ENCODE measurements at regions not wholly inside any gene's neighbourhood (a gene's known extent, or its start where the extent isn't known, plus 50 kb on each side); places are given as distances from the start of the nearest gene placed in this dataset.

- no peaks in the 10 kb centered on the region for H3K27me3 ChIP-seq (ENCODE audit: control insufficient read depth, insufficient read depth, low read length)
- DNase-seq (ENCODE audit: low read depth) = no peak
- TF ChIP-seq CTCF (IDR thresholded peaks at IDR 0.05; ENCODE audit: insufficient read depth, low read length, poor library complexity, severe bottlenecking) = no peak
- no peak overlapping the region for H3K4me3 ChIP-seq (ENCODE audit: low read depth, low read length)
- no peaks in the 10 kb centered on the region for H3K36me3 ChIP-seq (ENCODE audit: control insufficient read depth, insufficient read depth, low read length)
These were observed 298.4 kb upstream of the MTNR1B start for GRCh38 chr11:92671081-92671480.

- DNase-seq (ENCODE audit: low read depth) = no peak
- H3K36me3 ChIP-seq (ENCODE audit: control insufficient read depth, insufficient read depth, low read length) = no peaks in the 10 kb centered on the region
- no peak overlapping the region for H3K4me3 ChIP-seq (ENCODE audit: low read depth, low read length)
- no peaks in the 10 kb centered on the region for H3K27me3 ChIP-seq (ENCODE audit: control insufficient read depth, insufficient read depth, low read length)
- no peak for TF ChIP-seq CTCF (IDR thresholded peaks at IDR 0.05; ENCODE audit: insufficient read depth, low read length, poor library complexity, severe bottlenecking)
These were observed 294.1 kb upstream of the MTNR1B start for GRCh38 chr11:92675303-92675702.

GRCh38 chr11:92675810-92676209 is 293.6 kb upstream of the MTNR1B start:
- TF ChIP-seq CTCF (IDR thresholded peaks at IDR 0.05; ENCODE audit: insufficient read depth, low read length, poor library complexity, severe bottlenecking) = no peak
- DNase-seq (ENCODE audit: low read depth) = no peak

GRCh38 chr11:92678008-92678611 is 291.3 kb upstream of the MTNR1B start:
- no peaks in the 10 kb centered on the region for H3K27me3 ChIP-seq (ENCODE audit: control insufficient read depth, insufficient read depth, low read length)
- no peak for DNase-seq (ENCODE audit: low read depth)
- no peak overlapping the region for H3K4me3 ChIP-seq (ENCODE audit: low read depth, low read length)
- TF ChIP-seq CTCF (IDR thresholded peaks at IDR 0.05; ENCODE audit: insufficient read depth, low read length, poor library complexity, severe bottlenecking) = no peak
- H3K36me3 ChIP-seq (ENCODE audit: control insufficient read depth, insufficient read depth, low read length) = no peaks in the 10 kb centered on the region

More at GRCh38 chr11:92675810-92676209, 293.6 kb upstream of the MTNR1B start:
- Histone ChIP-seq H3K36me3 (ENCODE audit: control insufficient read depth, insufficient read depth, low read length) (no peaks in the 10 kb centered on the region), H3K27me3 (ENCODE audit: control insufficient read depth, insufficient read depth, low read length) (no peaks in the 10 kb centered on the region), H3K4me3 (ENCODE audit: low read depth, low read length) (no peak overlapping the region)

GRCh38 chr11:92681586-92681985 is 287.9 kb upstream of the MTNR1B start:
- H3K4me3 ChIP-seq (ENCODE audit: low read depth, low read length) = no peak overlapping the region
- no peak for TF ChIP-seq CTCF (IDR thresholded peaks at IDR 0.05; ENCODE audit: insufficient read depth, low read length, poor library complexity, severe bottlenecking)
- DNase-seq (ENCODE audit: low read depth) = no peak
- no peaks in the 10 kb centered on the region for H3K27me3 ChIP-seq (ENCODE audit: control insufficient read depth, insufficient read depth, low read length)
- no peaks in the 10 kb centered on the region for H3K36me3 ChIP-seq (ENCODE audit: control insufficient read depth, insufficient read depth, low read length)

GRCh38 chr11:92682136-92682535 is 287.3 kb upstream of the MTNR1B start:
- DNase-seq (ENCODE audit: low read depth) = no peak
- TF ChIP-seq CTCF (IDR thresholded peaks at IDR 0.05; ENCODE audit: insufficient read depth, low read length, poor library complexity, severe bottlenecking) = no peak
- Histone ChIP-seq H3K36me3 (ENCODE audit: control insufficient read depth, insufficient read depth, low read length) (no peaks in the 10 kb centered on the region), H3K4me3 (ENCODE audit: low read depth, low read length) (no peak overlapping the region), H3K27me3 (ENCODE audit: control insufficient read depth, insufficient read depth, low read length) (no peaks in the 10 kb centered on the region)
